ENCODE measurements at regions not wholly inside any gene's neighbourhood (a gene's known extent, or its start where the extent isn't known, plus 50 kb on each side); places are given as distances from the start of the nearest gene placed in this dataset.

DNA sequence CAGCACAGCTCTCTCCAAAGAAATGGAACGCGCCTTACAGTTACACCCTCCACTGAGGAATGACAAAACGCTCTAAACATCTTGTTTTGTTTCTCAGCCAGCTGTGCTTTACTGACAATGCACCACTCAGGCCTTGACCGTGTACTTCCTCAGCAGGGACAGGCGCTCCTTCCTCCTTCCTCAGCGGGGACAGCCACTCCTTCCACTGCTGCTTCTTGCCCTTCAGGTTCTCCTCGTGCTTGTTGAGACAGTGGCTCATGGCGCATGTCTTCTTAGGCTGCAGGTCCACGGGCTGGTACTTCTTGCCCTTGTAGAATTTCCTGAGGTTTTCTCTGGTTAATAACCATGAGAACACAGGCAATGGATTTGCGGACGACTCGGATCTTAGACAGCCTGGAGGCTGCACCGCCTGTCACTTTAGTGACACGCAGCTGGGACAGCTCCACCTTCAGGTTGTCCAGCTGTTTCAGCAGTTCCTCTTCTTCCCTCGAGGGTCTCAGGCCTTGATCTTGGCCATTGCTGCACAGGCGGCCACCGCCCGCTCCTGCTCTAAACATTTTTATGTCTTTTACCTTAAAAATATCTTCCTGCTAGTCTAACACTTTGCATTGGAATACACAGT is 613.8 kb downstream of the BRD1 start:
- DNase-seq = no peak

DNA sequence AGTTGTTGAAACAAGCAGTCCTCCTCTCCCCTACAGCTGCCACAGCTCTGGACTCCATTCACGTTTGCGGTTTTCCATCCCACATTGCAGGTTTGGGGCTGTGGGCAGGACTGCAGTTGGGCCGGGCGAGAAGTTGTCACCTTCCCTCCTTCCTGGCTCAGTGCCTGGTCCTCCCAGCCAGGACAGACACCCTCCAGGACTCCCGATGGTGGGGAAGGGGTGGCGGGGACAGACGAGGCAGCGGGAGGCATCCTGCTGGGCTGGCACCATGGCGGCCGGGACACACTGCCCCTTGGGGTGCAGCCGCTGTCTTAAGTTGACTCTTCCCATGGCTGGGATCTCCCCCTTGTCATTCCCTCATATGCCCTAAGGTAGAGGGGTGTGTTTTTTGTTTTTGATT is 615.2 kb downstream of the BRD1 start:
- no peak for DNase-seq

DNA sequence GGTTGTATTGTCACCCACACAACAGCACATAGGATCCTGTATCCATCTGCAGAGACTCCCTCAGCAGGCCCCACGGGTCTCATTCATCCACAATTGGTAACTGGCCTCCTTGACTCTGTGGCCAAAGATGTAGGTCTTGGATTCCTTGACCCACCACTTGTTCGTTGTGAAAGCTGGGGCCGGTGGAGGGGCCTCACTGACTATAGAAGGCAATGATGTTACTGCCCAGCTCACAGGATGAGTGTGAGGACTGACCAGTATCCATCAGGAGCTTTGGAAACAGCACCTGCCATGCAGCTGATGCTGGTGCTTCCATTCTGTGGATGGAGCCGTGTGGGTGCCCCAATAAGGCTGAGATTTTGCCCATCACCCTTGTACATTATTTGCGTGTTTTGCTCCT is 615.7 kb downstream of the BRD1 start:
- no peak for DNase-seq

DNA sequence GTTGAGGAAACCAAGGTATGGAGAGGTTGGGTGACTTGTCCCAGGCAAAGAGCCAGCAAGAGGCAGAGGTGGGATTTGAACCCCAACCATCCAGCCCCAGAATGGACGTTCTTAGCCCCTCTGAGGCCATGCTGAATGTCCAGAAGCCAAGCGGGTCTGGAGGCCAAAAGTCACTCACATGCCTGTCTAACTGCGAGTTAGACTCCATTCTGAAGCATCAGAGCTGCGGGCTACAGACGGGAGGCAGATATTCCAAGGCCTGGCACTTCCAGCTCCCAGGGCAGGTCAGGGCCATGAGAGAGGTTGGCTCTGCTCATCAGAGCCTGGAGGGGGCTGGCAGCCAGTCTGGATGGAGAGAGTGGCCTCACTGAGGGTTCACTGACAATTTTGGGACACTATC is 616.5 kb downstream of the BRD1 start:
- no peak for DNase-seq

DNA sequence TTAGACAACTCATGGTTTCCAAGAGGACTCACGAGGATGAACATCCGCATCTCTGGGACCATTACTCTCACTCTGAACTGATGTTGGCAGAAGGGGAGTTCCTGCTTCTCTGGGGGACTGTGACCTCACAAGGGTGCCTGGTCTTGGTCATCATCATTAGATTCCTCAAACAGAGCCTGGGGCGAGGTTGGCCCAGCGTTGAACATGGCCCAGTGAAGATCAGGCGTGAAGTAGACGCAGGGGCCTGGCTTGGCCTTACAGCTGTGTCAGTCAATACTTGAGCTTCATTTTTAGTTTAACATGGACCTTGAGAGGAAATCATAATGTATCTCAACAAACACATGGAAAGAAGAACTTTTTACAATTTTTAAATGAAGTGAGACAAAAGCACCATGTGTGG is 617.1 kb downstream of the BRD1 start:
- no peak for DNase-seq

DNA sequence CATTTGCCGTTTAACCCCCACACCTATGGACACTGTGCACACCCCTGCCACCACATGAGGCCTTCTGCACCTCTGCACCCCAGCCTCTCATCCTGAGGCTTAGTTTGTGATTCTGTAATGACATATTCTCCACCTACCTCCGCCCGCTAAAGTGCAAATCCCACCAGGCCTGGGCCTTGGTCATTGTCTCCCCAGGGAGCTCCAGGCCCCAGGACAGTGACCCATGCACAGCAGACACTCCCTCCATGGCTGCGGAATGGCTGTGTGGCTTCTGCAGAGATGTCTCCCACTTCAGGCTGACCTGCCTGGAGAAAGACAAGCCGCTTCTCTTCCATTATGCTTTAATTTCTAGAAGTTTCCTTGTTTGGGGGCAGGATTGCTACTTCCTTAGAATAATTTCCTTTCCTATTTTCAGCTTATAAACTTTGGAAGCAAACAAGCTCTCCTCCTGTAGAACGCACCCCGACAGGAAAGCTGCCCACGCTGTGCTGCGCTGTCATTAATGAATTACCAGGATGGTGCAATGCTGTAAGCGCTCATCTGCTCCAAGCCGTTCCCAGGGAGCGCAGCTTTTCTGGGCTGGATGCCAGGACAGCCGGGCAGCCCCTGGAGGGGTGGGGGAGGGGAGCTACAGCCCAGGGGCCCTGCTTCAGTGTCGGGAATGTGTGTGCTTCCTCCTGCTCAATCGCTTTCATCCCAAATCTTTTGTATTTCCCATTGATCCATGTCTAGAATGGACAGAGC is 618.0 kb downstream of the BRD1 start:
- DNase-seq = no peak

DNA sequence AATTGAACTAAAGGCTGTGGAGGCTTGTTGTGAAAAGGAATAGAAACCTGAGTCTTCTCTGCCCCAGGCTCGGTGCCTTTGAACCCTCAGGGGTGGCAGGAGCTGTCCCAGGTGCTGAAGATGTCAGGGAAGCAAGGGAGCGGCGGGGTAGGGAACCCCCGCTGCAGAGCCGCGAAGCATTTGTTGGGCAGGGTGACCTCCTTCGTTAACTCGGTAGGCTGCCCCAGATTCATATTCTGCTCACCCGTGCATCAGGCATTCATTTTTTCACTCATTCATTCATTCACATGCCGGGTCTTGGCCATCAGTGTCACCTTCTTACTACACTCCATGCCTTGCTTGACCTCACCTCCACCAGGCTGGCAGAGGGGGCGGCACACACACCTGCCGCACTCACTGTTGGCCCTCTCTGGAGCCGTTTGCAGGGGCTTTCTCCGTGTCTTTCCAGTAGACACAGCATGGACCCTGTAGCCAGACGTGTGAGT is 618.9 kb downstream of the BRD1 start:
- DNase-seq = no peak

DNA sequence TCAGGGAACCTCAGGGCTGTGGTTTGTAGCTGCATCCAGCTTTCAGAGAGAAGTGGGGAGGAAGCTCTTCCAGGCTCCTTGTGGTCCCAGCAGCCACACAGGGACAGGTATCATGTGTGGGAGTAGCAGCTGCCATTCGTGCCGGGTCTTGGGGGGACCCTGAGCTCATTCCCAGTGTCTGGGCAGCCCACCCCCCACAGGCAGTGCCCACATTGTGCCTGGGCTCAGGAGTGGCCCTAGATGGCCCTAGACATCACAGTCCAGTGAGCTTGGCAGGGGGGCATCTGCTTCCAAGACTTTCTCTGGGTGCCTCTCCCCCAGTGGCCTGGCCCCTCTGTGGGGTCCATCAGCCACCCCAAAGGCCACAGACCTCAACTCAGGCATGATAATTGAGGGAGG is 619.7 kb downstream of the BRD1 start:
- DNase-seq = no peak

DNA sequence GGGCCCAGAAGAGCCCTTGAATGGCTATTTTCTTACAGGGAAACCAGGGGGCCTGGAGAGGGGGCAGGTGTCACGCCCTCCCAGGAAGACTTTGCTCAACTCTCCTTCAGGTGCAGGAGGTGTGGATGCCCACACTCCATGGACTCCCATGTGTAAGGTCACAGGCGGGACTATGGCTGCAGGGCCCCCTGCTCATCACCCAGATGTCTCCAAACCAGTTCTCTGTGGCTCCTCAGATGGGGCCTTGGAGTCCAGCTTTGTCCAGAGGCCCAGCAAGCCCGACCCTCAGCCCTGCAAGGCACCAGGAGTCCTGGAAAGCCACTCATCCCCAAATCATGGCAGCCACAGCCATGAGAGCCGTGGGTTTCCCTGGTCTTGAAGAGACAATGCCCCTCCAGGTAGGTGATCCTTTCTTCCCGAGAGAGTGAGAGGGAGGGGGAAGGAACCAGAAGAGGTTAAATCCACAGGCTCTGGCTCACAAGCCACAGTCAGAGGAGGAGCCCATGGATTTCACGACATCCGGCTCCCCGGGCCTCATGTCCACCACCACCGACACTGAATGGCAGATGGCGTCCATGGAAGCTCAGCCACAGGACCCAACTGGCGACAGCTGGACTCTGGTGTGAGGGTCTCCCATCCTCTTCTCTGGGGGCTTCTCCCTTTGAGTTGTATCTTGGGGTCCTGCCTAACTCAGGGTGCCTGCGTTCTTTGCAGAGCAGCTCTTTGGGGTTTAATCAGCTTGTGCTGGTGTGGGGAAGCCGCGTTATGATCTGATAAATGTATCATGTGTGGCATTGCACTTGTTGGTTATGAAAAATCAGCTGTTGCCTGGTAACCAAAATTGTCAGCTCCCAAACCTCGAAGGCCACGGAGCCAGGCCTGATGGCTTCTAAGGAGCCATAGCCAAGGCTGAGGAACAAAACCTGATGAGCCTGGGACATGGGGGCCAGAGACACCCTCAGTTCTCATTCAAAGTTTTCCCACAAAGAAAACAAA is 620.4 kb downstream of the BRD1 start:
- no peak for DNase-seq

DNA sequence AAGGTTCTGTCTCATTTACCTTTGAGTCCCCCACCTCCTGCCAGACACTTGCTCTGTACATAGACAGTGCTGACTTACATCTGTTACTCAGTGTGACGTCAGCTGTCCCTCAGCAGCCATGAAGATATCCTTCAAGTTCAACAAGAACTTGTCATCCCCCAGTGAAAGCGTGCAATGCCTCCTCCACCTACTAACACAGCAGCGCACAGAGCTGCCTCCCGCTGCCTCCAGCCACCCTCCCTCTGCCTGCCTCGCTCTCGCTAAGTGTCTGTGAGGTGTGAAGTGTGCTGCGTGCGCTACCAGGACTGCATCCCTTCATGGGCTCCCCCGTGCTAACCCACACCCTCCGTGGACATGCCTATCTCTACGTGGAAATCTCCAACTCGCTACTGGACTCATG is 621.4 kb downstream of the BRD1 start:
- no peak for DNase-seq

DNA sequence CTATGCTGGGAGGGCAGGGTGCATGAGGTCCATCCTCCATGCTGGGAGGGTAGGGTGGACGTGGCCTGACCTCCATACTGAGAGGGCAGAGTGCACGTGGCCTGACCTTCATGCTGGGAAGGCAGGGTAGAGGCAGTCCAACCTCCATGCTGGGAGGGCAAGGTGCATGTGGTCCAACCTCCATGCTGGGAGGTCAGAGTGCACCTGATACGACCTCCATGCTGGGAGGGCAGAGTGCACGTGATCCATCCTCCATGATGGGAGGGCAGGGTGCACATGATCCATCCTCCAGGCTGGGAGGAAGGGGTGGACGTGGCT is 622.2 kb downstream of the BRD1 start:
- no peak for DNase-seq

DNA sequence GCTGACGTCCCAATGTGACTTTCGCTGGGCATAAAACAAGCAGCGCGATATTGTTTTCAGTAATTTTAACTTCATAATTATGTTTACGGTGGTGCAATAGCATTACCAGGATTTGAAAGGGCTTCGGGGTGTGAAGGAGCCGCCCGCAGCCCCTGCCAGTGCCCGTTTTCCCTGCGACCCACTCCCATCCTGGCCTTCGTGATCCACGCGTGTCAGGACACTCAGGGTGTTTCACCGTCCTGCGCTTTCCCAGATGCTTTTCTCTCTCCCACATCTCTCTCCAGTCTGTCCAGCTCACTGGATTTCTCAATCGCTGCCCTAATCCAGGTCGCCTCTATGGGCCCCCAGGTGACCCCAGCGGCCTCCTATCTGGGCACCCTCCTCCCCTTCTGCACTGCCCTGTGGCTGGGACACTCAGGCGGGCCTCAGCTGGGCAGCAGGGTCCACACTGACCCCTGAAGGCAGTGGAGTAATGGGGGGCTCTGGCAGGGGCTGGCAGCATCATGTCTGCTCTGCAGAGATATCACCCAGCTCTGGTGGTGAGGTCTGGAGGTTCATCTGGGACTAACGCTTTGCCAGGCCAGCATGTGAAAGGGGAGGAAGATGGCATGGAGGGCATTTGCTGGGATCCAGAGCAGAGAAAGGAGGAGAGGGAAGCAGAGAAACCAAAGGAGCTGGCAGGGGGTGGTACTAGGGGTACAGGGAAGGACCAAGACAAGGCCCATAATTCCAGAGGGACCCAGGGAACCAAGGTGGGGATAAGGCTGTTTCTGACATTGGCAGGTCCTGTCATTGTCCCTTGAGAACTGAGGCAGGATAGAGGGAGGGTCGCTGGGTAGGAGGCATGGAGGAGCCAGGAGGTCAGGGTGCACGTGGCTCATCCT is 622.8 kb downstream of the BRD1 start:
- no peak for DNase-seq

DNA sequence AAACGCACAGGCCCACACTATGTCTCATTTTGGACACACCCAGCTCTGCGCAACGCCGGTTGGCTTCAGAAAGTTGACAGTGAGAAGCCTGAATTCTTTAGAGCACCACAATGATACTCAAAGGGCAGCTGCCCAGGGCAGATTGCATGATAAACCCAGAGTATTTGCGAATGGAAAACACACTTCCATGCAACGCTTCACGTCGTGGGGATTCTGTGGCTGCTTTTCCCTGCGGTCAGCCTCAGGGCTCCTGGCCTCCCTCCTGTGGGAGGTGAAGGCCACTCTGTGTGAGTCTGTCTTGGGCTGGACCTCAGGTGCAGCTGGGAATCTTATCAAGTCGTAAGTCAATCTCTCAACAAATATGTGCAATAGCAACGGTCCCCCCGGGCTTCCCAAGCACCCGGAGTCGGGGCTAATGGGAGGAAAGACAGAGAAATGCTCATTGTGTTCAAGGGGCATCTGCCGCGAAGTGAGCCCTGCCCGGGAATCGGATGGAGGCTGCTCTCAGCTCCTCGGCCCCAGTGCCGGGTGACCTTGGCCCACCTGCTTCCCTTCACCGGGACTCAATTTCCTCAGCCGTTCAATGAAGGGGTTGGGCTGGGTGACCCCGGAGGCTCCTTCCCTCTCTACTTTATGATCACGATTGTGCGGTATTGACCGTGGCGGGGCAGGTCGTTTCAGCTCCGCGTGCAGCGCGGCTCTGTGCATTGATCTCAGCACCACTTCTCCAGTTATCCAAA is 623.6 kb downstream of the BRD1 start:
- DNase-seq = no peak

DNA sequence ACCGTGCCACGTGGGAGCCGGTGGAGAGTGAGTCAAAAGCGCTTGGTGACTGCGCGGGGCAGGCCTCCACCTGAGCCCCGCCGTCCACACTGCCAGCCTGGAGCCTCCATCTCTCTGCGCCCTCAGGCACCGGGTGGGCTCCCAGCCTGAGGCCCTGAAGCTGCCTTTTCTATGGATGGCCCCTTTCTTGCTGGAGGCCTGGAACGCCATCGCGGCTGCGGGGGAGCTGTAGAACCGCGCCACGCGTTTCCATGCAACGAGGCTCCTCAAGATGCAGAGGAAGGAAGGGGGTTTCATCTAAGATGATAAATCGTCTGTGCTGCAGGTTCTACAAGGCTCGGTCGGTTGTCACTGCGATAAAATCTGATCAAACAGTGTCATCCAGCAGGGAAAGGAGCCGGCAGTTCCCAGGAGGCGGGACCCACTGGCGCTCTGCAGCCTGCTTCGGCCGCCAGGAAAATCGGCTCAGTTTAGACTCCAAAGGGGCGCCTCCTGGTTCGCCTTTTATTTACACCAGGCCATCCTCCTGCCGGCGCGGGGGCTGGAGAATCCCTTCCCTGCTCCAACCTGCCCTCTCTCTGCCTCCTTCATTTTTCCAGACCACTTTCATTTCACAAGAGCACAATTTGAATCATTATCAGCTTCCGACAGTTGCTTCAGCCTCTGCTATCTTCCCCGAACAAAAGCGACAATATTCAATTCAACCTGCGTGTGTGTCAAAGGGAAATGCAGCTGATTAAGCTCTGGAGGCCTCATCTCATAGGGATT is 624.4 kb downstream of the BRD1 start:
- DNase-seq = no peak

DNA sequence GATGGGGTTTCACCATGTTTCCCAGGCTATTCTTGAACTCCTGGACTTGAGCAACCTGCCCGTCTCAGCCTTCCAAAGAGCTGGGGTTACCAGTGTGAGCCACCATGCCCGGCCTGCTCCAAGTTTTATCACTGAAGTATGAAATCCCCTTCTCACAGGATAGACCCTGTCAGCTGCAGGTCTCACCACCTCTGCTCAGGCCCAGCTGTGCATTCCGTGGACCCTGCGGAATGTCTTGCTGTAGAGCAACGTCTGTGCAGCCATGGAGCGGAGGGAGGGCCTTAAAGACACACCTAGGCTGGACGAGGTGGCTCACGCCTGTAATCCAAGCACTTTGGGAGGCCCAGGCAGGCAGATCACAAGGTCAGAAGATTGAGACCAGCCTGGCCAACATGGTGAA is 625.4 kb downstream of the BRD1 start:
- no peak for DNase-seq

DNA sequence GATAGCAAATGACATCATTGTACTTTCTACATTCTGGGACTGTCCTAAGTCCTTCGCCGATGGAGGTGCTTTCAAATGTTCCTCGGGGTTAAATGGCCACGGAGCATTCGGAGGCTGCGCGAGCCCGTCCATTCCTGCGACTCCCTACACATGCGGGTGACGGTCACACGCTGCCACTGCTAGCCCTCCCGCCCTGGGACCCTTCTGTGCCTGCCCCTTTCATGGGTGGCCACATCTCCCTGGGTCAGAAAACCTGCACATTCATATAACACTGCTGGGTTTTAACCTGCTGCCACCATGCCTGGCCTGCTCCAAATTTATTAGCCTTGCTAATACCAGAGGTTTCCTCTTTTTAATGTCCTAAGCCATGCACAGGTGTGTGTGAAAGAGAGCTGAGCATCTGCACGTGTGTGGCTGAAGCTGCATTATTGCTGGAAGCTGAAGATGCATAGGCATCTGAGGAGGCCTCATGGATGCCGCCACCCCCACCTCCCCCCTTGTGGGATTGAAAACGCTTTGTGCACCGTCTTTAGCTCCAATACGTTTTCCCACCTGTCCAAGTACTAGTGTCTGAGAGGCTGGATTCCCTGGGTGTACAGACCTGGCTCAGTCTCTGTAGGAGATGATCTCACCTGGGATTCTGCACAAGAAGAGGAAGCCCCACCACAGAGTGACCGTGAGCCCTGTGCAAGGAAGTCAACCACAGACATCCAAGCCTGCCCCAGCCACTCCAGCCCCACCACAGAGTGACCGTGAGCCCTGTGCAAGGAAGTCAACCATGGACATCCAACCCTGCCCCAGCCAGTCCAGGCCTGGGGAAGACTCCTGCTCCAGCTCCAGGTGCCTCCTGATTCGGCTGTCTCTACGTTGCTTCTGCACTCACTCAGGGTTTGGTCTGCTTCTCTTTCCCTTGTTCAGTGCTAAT is 626.4 kb downstream of the BRD1 start:
- DNase-seq = no peak

DNA sequence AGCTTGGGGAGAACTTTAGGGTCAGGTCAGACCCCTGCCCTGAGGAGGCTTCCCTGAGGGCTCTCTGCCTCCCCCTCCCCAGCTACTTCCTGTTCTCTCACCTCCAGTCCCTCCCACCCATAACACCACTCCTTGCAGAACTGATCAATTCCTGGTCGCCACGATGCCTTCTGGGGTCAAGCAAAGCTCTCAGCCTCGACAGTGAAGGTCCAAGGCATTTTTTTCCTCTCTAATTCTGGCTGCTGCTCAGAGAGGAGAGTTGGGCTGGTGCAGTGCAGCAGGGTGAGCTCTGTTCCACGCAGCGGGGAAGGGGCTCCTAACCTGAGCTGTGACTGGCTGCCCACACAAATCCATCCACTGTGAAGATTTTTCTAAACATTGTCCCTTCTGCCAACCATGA is 628.4 kb downstream of the BRD1 start:
- DNase-seq = no peak

DNA sequence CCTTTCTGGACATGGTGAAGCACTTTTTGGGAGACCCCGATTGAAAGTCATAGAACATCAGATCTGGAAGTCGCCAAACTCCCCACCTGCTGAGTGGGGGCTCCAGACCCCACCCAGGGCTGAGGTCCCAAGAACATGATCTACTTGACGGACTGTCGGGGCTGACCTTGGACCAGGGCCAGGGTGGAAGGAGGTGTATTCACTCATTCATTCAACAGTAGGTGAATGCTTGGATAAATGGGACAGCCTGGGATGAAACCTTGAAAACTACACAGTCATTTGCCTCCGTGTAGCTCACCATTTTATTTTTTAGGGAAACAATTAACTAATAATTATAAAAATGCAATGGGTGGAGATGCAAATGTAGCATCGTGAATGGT is 629.0 kb downstream of the BRD1 start:
- no peak for DNase-seq

DNA sequence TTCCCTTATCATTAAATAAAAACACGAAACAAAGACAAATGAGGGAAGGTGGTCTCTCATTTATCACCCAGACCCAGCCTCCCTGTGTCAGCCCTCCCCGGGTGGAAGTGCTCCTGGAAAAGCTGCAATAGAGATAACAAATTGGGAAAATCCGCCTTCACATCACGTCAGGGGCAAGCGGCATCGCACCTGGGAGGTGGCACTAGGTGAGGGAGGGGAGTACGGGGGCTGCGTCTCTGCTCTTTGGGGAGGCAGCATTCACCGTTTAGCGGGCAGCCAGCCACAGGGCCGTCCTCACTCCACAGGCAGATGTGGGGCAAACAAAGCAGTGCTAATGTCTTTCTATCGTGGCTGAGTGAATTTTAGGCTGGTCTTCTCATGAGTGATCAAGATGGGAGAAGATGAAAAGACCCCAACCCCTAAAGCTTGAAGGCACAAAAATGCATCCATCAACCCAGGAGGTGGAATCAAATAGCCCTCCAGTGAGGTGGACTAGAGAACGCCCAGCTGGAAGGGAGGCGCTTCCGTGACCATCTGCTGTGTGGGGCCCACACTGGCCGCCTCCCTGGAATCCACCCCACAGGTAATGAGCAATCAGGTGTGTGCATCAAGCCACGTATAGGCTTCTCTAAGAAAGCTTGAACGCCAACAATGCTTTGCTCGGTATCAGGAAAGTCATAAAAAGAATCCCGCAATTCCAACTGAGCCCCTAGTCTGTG is 629.5 kb downstream of the BRD1 start:
- DNase-seq = no peak
